HEK293 (cell line): ENCODE measurements at regions not wholly inside any gene's neighbourhood (a gene's known extent, or its start where the extent isn't known, plus 50 kb on each side); places are given as distances from the start of the nearest gene placed in this dataset.

ENCODE experiments used
- CTCF ChIA-PET: fragments of 350-600 bp; formaldehyde crosslinking; extraction: SDS; loops from one replicate; lab custom pipeline; 2021; ENCODE audit warnings: antibody characterized with exemption; lab: Yijun Ruan, JAX
- POLR2A ChIA-PET: fragments of 300-600 bp; formaldehyde crosslinking; extraction: SDS; loops from one replicate; lab custom pipeline; 2020; ENCODE audit warnings: antibody characterized with exemption, inconsistent platforms; lab: Yijun Ruan, JAX
- H3K27ac ChIP-seq: fragments of 200-500 bp; sonication (Bioruptor generic); 2 replicates; pipeline ENCODE4 v1.5.1; 2014; ENCODE audit warnings: low read depth, low read length, control low read depth, inconsistent platforms; ENCODE audit errors: extremely low read depth
- H3K36me3 ChIP-seq, 2 experiments: fragments of 200-500 bp in 1 of 2; sonication (Bioruptor generic) in 1 of 2; 1 replicate in 1 of 2; 2 replicates in 1 of 2; pipeline ENCODE4 v1.5.1; 2014 to 2017; ENCODE audit warnings: inconsistent platforms in 2 of 2, low read length in 2 of 2; ENCODE audit not compliant: control insufficient read depth in 2 of 2, insufficient read depth in 1 of 2
- H3K4me1 ChIP-seq: fragments of 200-500 bp; sonication (Bioruptor generic); 2 replicates; pipeline ENCODE4 v1.5.1; 2014; ENCODE audit warnings: mild to moderate bottlenecking, low read length, inconsistent platforms; ENCODE audit not compliant: control insufficient read depth, insufficient read depth
- H3K4me3 ChIP-seq: 2 replicates; pipeline ENCODE4 v1.5.1; 2011; ENCODE audit warnings: low read depth, mild to moderate bottlenecking, control low read depth, low read length, moderate library complexity
- H3K9me3 ChIP-seq: fragments of 200-500 bp; sonication (Bioruptor generic); 2 replicates; pipeline ENCODE4 v1.5.1; 2014; ENCODE audit warnings: low read depth, low read length, inconsistent platforms; ENCODE audit not compliant: control insufficient read depth, insufficient read depth
- BCL11B ChIP-seq: fragments of 450-650 bp; formaldehyde crosslinking; IDR thresholded peaks from 2 replicates; pipeline ENCODE4 v1.5.1; 2016; ENCODE audit warnings: low read depth, missing biosample characterization, missing genetic modification characterization
- PRDM10 ChIP-seq: fragments of 450-650 bp; formaldehyde crosslinking; IDR thresholded peaks from 2 replicates; pipeline ENCODE4 v1.5.1; 2016; ENCODE audit warnings: missing biosample characterization, missing genetic modification characterization
- PRDM6 ChIP-seq: fragments of 450-650 bp; formaldehyde crosslinking; IDR thresholded peaks from 2 replicates; pipeline ENCODE4 v1.5.1; 2017; ENCODE audit warnings: missing biosample characterization, missing genetic modification characterization
- SALL2 ChIP-seq: fragments of 450-650 bp; formaldehyde crosslinking; IDR thresholded peaks from 2 replicates; pipeline ENCODE4 v1.5.0; 2017; ENCODE audit warnings: missing biosample characterization, mild to moderate bottlenecking, missing genetic modification characterization, borderline replicate concordance
- SETDB1 ChIP-seq: IDR thresholded peaks from one replicate; pipeline ENCODE4 v1.6.1; 2017; ENCODE audit warnings: mild to moderate bottlenecking, low read length, moderate library complexity, mixed read lengths; ENCODE audit not compliant: insufficient read length
- SP3 ChIP-seq: fragments of 450-650 bp; formaldehyde crosslinking; IDR thresholded peaks from 2 replicates; pipeline ENCODE4 v1.5.1; 2016; ENCODE audit warnings: missing biosample characterization, missing genetic modification characterization
- TRIM28 ChIP-seq: IDR thresholded peaks from 2 replicates; pipeline ENCODE4 v1.6.1; 2011; ENCODE audit warnings: low read length, control low read depth, borderline replicate concordance
- ZEB2 ChIP-seq: fragments of 450-650 bp; formaldehyde crosslinking; IDR thresholded peaks from 2 replicates; pipeline ENCODE4 v1.5.1; 2016; ENCODE audit warnings: missing biosample characterization, missing genetic modification characterization
- ZFP69B ChIP-seq: fragments of 450-650 bp; formaldehyde crosslinking; IDR thresholded peaks from 2 replicates; pipeline ENCODE4 v1.5.1; 2016; ENCODE audit warnings: missing biosample characterization, missing genetic modification characterization
- ZNF175 ChIP-seq: fragments of 450-650 bp; formaldehyde crosslinking; IDR thresholded peaks from 2 replicates; pipeline ENCODE4 v1.5.1; 2016; ENCODE audit warnings: missing biosample characterization, missing genetic modification characterization
- ZNF239 ChIP-seq: fragments of 450-650 bp; formaldehyde crosslinking; IDR thresholded peaks from 2 replicates; pipeline ENCODE4 v1.5.1; 2016; ENCODE audit warnings: missing biosample characterization, missing genetic modification characterization
- ZNF366 ChIP-seq: fragments of 450-650 bp; formaldehyde crosslinking; conservative IDR thresholded peaks from 2 replicates; pipeline ENCODE4 v1.5.1; 2016; ENCODE audit warnings: missing biosample characterization, missing genetic modification characterization
- ZNF391 ChIP-seq: fragments of 450-650 bp; formaldehyde crosslinking; IDR thresholded peaks from 2 replicates; pipeline ENCODE4 v1.5.1; 2016; ENCODE audit warnings: low read depth, missing biosample characterization, missing genetic modification characterization, borderline replicate concordance
- ZNF548 ChIP-seq: fragments of 450-650 bp; formaldehyde crosslinking; IDR thresholded peaks from 2 replicates; pipeline ENCODE4 v1.5.1; 2016; ENCODE audit warnings: missing biosample characterization, missing genetic modification characterization
- ZNF558 ChIP-seq: fragments of 450-650 bp; formaldehyde crosslinking; IDR thresholded peaks from 2 replicates; pipeline ENCODE4 v1.5.1; 2016; ENCODE audit warnings: missing biosample characterization, missing genetic modification characterization
- ZNF596 ChIP-seq: fragments of 450-650 bp; IDR thresholded peaks from 2 replicates; pipeline ENCODE4 v1.5.0; 2018; ENCODE audit warnings: missing biosample characterization, mild to moderate bottlenecking, missing genetic modification characterization, moderate library complexity
- ZNF626 ChIP-seq: fragments of 450-650 bp; sonication (Bioruptor Pico); formaldehyde crosslinking; IDR thresholded peaks from 2 replicates; pipeline ENCODE4 v1.5.1; 2018; ENCODE audit warnings: missing biosample characterization, missing genetic modification characterization, inconsistent platforms
- ZNF639 ChIP-seq: fragments of 450-650 bp; formaldehyde crosslinking; IDR thresholded peaks from 2 replicates; pipeline ENCODE4 v1.5.1; 2016; ENCODE audit warnings: missing biosample characterization, missing genetic modification characterization
- ZNF664 ChIP-seq: fragments of 450-650 bp; formaldehyde crosslinking; IDR thresholded peaks from 2 replicates; pipeline ENCODE4 v1.5.1; 2016; ENCODE audit warnings: missing biosample characterization, missing genetic modification characterization
- ZNF707 ChIP-seq: fragments of 450-650 bp; formaldehyde crosslinking; IDR thresholded peaks from 2 replicates; pipeline ENCODE4 v1.5.1; 2016; ENCODE audit warnings: missing biosample characterization, missing genetic modification characterization

GRCh38 chr5:8829323-8830029 is 716.4 kb downstream of the SEMA5A start:
- CTCF ChIA-PET: interaction anchor here (0.7 kb wide), 1 partner anchor 558 kb away, joined by 3 read pairs; no protein-coding TSS in a partner anchor
- no peak overlapping the region for H3K4me3 ChIP-seq
- H3K36me3 ChIP-seq: no peaks in the 10 kb centered on the region
- no peak for TF ChIP-seq SETDB1
- no peak for TF ChIP-seq ZNF596 (tag by site-specific recombination)
- no peak for TF ChIP-seq ZEB2
- TF ChIP-seq ZNF707: no peak
- no peak for TF ChIP-seq PRDM6 (tag by site-specific recombination)
- no peak for TF ChIP-seq SALL2
- H3K27ac ChIP-seq: no peak overlapping the region
- no peaks in the 10 kb centered on the region for H3K9me3 ChIP-seq
- H3K4me1 ChIP-seq: no peaks in the 10 kb centered on the region
- POLR2A ChIA-PET: no interaction called here

GRCh38 chr5:8831251-8831650 is 714.6 kb downstream of the SEMA5A start:
- POLR2A ChIA-PET: no interaction called here
- no peak overlapping the region for H3K4me3 ChIP-seq
- CTCF ChIA-PET: interaction anchor here (0.7 kb wide), 2 partner anchors 20 to 39 kb away, joined by 3 to 5 read pairs; no protein-coding TSS in a partner anchor
- H3K9me3 ChIP-seq: no peaks in the 10 kb centered on the region
- no peaks in the 10 kb centered on the region for H3K36me3 ChIP-seq
- H3K4me1 ChIP-seq: no peaks in the 10 kb centered on the region
- TF ChIP-seq ZFP69B (tag by site-specific recombination) (no peak), BCL11B (tag by site-specific recombination) (no peak), ZNF558 (tag by site-specific recombination) (no peak)
- no peak overlapping the region for H3K27ac ChIP-seq

- no peaks in the 10 kb centered on the region for H3K4me1 ChIP-seq
- CTCF ChIA-PET: interaction anchor here (0.7 kb wide), 2 partner anchors 19 to 38 kb away, joined by 3 to 5 read pairs; no protein-coding TSS in a partner anchor
- no peak for TF ChIP-seq ZNF391
- TF ChIP-seq, all 188 proteins: peak for 0
- H3K4me3 ChIP-seq: no peak overlapping the region
- no peak overlapping the region for H3K27ac ChIP-seq
- no peaks in the 10 kb centered on the region for H3K36me3 ChIP-seq
- POLR2A ChIA-PET: no interaction called here
- H3K9me3 ChIP-seq: no peaks in the 10 kb centered on the region
Observed at GRCh38 chr5:8831854-8832253, 714.0 kb downstream of the SEMA5A start.

- H3K36me3 ChIP-seq: no peaks in the 10 kb centered on the region
- CTCF ChIA-PET: no interaction called here
- TF ChIP-seq ZNF626 (tag by site-specific recombination): no peak
- no peak for TF ChIP-seq SP3 (tag by site-specific recombination)
- no peak for TF ChIP-seq ZNF639 (tag by site-specific recombination)
- no peak for TF ChIP-seq ZNF366 (tag by site-specific recombination)
- TF ChIP-seq ZNF664 (tag by site-specific recombination): no peak
- no peak for TF ChIP-seq ZNF558 (tag by site-specific recombination)
- TF ChIP-seq ZNF239 (tag by site-specific recombination): no peak
- TF ChIP-seq ZNF548: no peak
- TF ChIP-seq BCL11B (tag by site-specific recombination): no peak
- no peak for TF ChIP-seq ZNF707
- no peak for TF ChIP-seq PRDM10 (tag by site-specific recombination)
- TF ChIP-seq ZNF175 (tag by site-specific recombination): no peak
- no peak for TF ChIP-seq TRIM28
Observed at GRCh38 chr5:8839361-8840055, 706.4 kb downstream of the SEMA5A start.

More at GRCh38 chr5:8839361-8840055, 706.4 kb downstream of the SEMA5A start:
- Histone ChIP-seq H3K4me3 (no peak overlapping the region), H3K4me1 (no peaks in the 10 kb centered on the region), H3K27ac (no peak overlapping the region), H3K9me3 (no peaks in the 10 kb centered on the region)
- POLR2A ChIA-PET: no interaction called here
